HG02763 (cell line): ENCODE measurements at regions not wholly inside any gene's neighbourhood (a gene's known extent, or its start where the extent isn't known, plus 50 kb on each side); places are given as distances from the start of the nearest gene placed in this dataset.

ENCODE experiments used
- ATAC-seq: cut with Tn5 transposase; IDR thresholded peaks from one replicate; pipeline ENCODE4 v1.9.1; 2021; ENCODE audit warnings: mild to moderate bottlenecking, moderate library complexity; ENCODE audit not compliant: unreplicated experiment

DNA sequence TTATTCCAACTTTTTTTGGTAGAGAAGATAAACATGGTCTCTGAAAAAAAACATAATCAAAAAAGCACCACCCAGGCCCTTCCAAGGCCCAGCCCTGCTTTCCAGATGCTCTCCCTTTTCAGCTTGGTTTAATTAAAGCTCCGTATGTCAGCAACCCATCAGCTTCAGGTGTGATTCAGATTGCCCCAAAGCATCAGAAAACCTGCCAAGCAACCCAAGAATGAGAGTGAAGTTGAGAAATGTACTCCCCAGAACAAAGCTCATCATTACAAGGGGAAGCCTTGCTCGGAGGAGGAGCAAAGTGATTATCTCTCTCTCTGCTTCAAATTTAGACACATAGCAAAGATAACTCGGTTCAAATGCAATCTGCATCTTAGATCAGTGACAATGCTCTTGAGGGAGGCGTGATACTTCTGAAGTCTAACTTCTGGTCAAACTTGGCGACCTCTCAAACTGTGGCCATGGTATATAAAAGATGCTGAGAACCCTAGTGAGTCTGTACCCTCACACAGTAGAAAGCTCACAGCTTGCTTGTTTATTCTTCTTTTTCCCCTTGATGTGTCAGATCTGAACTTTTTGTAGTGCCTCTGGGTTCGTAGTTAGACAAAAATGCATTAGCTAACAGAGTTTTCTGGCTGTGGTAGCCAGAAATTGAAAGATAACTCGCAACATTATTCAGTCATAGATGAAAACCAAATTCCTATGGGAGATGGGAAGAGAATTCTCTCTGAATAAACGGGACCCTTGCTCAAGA is 63.3 kb upstream of the ZC3H11B start:
- no peak for ATAC-seq

DNA sequence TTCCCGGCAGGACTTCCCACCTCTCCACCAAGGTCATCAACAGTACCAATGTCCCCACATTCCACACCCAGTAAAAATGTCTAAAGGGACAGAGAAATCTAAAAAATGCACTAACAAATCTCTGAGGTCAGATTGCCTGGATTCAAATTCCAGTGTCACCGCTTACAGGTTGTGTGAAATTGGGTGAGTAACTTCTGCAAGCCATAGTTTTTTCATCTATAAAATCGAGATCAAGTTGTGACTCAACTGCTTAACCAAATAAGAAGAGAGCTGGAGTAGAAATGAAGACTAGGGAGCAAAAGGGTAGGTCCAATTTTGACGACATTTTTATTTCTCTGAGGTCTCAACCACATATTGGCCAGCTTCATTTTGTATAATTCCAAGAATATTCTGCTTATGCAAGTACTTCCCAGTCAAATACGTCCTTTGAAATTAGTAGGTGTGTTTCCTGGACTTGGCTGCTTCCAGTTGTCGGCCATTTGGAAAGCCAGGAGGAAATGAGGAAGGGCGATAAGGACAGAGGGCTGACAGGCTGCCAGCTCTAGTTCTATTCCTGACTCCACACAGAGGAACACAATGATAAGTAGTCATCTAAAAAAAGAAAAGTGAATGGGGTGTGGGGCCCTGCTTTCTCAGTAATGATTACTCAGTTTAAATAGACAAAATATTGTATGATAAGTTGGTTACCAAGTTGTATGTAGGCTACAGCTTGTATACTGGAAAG is 57.7 kb upstream of the ZC3H11B start:
- no peak for ATAC-seq

DNA sequence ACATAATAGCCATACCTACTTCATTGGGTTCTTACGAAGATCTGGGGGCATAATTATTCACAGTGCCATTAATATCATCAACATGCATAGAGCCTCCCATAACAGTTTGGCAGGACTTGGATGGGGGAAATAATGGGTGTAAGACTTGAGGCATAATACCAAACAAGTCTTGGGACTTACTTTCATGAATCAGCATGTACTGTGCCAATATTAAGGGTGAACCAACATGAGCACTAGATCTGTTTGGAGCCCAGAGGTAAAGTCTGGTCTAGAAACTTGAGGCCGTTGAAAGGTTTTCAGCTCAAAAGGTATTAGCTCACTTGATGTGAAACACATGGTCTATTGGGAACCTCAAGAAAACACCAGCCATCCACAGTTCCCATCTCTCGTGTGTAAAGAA is 56.7 kb upstream of the ZC3H11B start:
- ATAC-seq: no peak

DNA sequence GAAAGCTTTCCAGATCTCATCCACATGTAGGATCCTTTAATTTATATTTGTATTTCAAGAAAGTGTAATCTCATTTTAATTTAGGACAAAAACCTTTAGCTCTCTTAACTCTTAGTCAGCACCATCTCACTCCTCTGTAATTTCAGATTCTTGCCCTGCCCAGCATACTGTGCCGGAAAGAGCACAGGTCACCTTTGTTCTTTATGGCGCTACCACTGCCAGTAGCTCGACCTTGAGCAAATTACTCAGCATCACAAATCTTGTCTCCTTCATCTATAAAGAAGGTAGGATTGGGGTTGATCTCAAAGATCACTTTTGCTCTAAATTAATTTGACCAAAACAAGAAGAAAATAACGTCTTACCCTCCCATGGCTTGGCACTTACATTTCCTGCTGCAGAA is 56.1 kb upstream of the ZC3H11B start:
- ATAC-seq: no peak

DNA sequence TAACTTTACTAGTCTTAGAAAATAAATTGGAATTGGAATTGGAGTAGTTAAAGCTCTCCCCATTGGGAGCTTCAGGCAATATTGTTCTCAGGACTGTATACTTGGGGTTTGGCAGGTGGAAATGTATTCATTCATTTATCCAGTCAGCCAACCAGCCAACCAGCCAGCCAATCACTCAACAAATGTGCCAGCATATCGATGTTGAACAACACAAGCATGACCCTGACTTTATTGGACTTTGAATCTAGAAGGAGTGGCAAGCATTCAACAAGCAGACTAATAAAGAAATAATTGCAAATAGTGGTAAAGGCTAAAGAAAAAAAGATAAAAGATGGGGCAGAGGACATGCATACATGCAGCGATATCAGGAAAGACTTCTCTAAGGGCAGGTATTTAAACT is 55.5 kb upstream of the ZC3H11B start:
- ATAC-seq: no peak

DNA sequence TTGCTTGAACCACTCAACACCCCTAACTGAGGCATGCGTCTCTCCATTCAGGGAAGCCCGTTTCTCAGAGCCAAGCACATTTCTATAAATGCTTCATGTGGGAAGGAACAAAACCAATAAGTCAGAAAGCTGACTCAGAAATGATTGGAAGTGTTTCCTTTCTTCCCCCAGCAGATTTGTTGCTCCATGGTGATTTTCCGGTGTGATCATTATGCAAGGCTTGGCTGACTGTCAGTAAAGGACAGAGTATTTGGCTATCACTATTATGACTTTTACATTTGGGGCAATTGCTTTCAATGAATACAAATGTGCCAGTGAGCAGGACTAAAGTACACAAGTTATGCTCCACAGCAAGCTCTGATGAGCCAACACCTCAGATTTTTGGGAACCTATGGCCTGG is 53.3 kb upstream of the ZC3H11B start:
- ATAC-seq: no peak

DNA sequence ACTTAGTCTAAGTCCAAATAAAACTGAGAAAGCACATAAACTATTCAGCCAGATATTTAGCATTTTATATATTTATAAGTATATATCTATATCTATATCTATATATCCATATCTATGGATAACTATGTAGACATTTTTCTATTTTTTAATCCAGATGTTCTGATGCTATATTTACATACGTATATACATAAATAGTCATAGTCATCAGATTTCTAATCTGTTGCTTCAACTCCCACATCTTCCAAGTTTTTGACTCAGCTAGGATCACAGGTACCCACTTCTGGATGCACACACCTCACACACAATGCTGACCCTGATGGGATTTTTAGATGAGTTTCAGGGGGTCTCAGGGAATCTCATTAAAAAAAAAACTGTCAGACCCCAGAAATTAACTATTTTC is 52.2 kb upstream of the ZC3H11B start:
- no peak for ATAC-seq

DNA sequence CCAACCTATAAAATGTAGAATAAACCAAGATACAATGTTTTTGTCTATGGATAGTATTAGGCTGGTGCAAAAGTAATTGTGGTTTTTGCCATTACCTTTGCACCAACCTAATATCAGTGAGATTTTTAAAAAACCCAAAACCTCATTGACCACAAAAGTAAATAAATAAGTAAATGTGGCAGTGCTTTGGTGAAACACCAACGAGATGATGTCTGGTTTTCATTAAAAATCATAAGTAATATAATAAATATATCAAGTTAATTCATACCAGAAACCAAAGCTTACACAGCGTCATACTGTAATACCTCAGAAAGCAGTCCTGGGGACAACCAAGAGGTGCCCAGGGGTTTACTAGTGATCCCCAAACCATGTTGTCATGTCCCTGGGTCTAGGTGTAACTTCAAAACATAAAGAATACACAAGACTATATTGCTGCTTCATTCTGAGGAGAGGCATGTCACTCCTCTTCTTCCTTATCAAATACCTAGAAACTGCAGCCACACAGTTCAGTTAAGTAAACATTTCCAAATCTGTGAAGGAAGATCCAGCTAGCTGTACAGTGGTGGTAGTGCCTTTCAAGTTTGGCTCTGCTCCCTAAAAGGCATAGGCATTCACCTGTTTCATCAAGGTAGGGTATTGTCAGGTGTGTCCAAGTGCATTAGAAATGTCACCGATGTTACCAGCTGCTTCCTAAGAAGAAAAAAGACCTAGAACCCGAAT is 51.6 kb upstream of the ZC3H11B start:
- ATAC-seq: no peak
